Peyer's patch (tissue), 4 donors: ENCODE measurements at regions not wholly inside any gene's neighbourhood (a gene's known extent, or its start where the extent isn't known, plus 50 kb on each side); places are given as distances from the start of the nearest gene placed in this dataset.

Experiments
- POLR2A ChIP-seq, 2 donors: fragments of 450-650 bp; IDR thresholded peaks; one replicate each; pipeline ENCODE4 v1.5.1; 2017; ENCODE audit warnings: antibody characterized with exemption in 2 of 2, mild to moderate bottlenecking in 2 of 2, moderate library complexity in 2 of 2
- TF ChIP-seq, protein P1 (sequence below), 6 experiments: fragments of 450-650 bp in 4 of 6; fragments of 200-600 bp in 2 of 6; sonication (generic) in 1 of 6; IDR thresholded peaks; one replicate each; pipeline ENCODE4 v1.5.1; 2017 to 2019; ENCODE audit warnings: antibody characterized with exemption in 6 of 6, mild to moderate bottlenecking in 3 of 6, moderate library complexity in 1 of 6

DNA sequence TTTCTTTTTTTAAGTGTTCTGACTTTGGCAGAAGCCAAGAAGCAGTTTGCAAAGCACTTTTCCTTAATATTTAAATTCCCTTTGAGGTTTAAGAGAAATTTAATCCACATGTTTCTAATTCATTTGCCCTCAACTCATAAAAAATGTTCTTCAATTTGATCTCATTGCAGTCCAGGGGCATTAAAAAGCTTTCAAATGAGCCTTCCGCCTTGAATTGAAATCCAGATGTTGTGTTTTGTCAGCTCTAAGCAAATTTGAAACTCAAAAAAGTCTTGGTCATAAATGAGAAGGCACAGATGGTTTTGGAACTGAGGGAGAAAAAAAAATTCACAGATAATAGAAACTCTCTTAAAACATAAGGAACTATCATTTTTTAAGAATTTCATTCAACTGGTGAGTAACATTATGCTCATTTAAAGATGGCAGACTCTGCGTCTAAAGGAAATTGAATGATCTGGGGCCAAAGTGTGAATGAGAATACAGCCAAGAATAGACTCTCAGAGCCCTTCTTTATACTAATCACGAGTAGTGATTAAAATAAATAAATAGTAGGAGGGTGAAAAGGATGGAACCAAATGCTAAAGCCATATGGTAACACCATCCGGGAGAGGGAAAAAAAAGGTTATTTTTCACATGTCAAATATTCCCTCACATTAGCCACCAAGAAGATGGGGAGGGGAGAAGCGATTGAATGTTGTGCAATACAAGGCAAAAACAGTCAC is 1304.7 kb downstream of the CDH8 start:
- TF ChIP-seq, protein P1, sequence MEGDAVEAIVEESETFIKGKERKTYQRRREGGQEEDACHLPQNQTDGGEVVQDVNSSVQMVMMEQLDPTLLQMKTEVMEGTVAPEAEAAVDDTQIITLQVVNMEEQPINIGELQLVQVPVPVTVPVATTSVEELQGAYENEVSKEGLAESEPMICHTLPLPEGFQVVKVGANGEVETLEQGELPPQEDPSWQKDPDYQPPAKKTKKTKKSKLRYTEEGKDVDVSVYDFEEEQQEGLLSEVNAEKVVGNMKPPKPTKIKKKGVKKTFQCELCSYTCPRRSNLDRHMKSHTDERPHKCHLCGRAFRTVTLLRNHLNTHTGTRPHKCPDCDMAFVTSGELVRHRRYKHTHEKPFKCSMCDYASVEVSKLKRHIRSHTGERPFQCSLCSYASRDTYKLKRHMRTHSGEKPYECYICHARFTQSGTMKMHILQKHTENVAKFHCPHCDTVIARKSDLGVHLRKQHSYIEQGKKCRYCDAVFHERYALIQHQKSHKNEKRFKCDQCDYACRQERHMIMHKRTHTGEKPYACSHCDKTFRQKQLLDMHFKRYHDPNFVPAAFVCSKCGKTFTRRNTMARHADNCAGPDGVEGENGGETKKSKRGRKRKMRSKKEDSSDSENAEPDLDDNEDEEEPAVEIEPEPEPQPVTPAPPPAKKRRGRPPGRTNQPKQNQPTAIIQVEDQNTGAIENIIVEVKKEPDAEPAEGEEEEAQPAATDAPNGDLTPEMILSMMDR (IDR thresholded peaks at IDR 0.05) = no peak
- TF ChIP-seq POLR2A (IDR thresholded peaks at IDR 0.05) = no peak
